ENCODE measurements at regions not wholly inside any gene's neighbourhood (a gene's known extent, or its start where the extent isn't known, plus 50 kb on each side); places are given as distances from the start of the nearest gene placed in this dataset.

DNA sequence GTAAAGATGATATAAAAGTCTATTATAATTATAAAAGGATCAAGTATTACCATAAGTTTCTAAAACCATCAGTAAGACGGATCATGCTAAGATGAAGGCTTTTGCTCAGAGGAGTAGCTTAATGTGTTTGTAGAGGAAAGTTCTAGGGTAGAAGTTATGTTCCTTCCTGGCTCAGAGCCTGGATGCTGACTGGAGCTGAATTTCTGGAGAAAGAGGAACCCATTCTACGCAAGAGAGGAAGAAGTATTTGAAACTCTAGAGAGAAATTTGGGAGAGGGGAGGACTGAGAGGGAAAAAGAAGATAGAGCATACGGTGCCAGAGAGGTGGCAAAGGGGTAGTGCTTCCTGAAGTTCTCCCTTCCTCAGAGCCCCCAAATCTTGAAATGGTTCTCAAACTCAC is 51.4 kb upstream of the SGCG start:
- TF ChIP-seq POLR2AphosphoS5 (IDR thresholded peaks at IDR 0.05; ENCODE audit: low read depth, low read length) = no peak
- no peak for TF ChIP-seq TAF1 (IDR thresholded peaks at IDR 0.05; ENCODE audit: borderline replicate concordance, insufficient read depth, low read length)
- TF ChIP-seq, protein P1, sequence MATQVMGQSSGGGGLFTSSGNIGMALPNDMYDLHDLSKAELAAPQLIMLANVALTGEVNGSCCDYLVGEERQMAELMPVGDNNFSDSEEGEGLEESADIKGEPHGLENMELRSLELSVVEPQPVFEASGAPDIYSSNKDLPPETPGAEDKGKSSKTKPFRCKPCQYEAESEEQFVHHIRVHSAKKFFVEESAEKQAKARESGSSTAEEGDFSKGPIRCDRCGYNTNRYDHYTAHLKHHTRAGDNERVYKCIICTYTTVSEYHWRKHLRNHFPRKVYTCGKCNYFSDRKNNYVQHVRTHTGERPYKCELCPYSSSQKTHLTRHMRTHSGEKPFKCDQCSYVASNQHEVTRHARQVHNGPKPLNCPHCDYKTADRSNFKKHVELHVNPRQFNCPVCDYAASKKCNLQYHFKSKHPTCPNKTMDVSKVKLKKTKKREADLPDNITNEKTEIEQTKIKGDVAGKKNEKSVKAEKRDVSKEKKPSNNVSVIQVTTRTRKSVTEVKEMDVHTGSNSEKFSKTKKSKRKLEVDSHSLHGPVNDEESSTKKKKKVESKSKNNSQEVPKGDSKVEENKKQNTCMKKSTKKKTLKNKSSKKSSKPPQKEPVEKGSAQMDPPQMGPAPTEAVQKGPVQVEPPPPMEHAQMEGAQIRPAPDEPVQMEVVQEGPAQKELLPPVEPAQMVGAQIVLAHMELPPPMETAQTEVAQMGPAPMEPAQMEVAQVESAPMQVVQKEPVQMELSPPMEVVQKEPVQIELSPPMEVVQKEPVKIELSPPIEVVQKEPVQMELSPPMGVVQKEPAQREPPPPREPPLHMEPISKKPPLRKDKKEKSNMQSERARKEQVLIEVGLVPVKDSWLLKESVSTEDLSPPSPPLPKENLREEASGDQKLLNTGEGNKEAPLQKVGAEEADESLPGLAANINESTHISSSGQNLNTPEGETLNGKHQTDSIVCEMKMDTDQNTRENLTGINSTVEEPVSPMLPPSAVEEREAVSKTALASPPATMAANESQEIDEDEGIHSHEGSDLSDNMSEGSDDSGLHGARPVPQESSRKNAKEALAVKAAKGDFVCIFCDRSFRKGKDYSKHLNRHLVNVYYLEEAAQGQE (IDR thresholded peaks at IDR 0.05; ENCODE audit: insufficient read depth in 1 of 2, low read depth in 2 of 2, low read length in 2 of 2) = no peak
- TF ChIP-seq FOXP2 (optimal IDR thresholded peaks at IDR 0.05; ENCODE audit: borderline replicate concordance, extremely low read depth, extremely low read length, insufficient read depth) = no peak
- no peak for TF ChIP-seq SIN3A (IDR thresholded peaks at IDR 0.05; ENCODE audit: borderline replicate concordance, insufficient read depth, low read length)
